ENCODE measurements at regions not wholly inside any gene's neighbourhood (a gene's known extent, or its start where the extent isn't known, plus 50 kb on each side); places are given as distances from the start of the nearest gene placed in this dataset.

DNA sequence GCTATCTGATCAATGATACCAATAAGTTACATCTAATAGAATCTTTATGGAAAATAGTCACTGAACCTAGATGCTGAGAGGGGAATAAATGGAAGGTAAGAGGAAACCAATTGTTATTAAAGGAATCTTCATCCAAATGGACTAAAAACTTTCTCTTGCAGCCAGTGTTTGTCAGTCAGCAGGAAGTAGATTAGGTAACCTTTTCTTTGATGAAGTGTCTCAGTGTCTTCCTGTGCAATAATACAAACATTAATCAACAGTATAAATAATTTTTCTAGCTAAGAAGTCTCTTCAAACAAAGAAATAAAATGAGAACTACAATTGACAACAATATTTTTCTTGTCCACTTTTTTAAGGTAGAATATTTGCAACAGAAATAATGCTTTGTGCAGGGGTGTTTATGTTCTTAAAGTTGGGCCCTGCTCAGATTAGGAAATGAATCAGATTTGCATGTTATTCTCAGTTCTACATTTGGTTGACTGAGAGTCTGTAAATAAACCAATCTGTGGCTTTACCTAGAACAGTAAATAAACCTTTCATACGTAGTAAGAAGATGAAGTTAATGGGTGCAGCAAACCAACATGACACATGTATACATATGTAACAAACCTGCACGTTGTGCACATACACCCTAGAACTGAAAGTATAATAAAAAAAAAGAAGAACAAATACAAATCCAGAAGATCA, 391.4 kb downstream of the MRPL39 start:
- Histone ChIP-seq H3K27me3 (ENCODE audit: control insufficient read depth, extremely low read depth, insufficient read depth, low read length) (no peaks in the 10 kb centered on the region), H3K27ac (ENCODE audit: control insufficient read depth, insufficient read depth, low read length) (no peak overlapping the region), H3K79me2 (ENCODE audit: control insufficient read depth, insufficient read depth, low read length) (no peaks in the 10 kb centered on the region), H3K4me2 (ENCODE audit: control insufficient read depth, extremely low read depth, insufficient read depth, low read depth, low read length) (no peak overlapping the region), H3K9me1 (ENCODE audit: control insufficient read depth, extremely low read depth, insufficient read depth, low read length) (no peaks in the 10 kb centered on the region), H3K4me3 (ENCODE audit: control insufficient read depth in 2 of 3, extremely low read depth in 1 of 3, insufficient read depth in 2 of 3, low read depth in 1 of 3, low read length in 3 of 3) (no peak overlapping the region), H3K36me3 (ENCODE audit: control insufficient read depth in 2 of 2, extremely low read depth in 1 of 2, insufficient read depth in 2 of 2, low read length in 2 of 2) (no peaks in the 10 kb centered on the region), H3K4me1 (ENCODE audit: control insufficient read depth, extremely low read depth, insufficient read depth, low read length) (no peaks in the 10 kb centered on the region), H3K9me3 (ENCODE audit: control insufficient read depth, low read depth, low read length) (no peaks in the 10 kb centered on the region), H2AFZ (ENCODE audit: control insufficient read depth, low read length) (no peak overlapping the region), H3K9ac (ENCODE audit: control insufficient read depth, extremely low read depth, insufficient read depth, low read length) (no peak overlapping the region), H4K20me1 (ENCODE audit: control insufficient read depth, extremely low read depth, insufficient read depth, low read length) (no peaks in the 10 kb centered on the region)
- no peak for TF ChIP-seq EZH2 (IDR thresholded peaks at IDR 0.05; ENCODE audit: low read length)
- TF ChIP-seq, protein P1, sequence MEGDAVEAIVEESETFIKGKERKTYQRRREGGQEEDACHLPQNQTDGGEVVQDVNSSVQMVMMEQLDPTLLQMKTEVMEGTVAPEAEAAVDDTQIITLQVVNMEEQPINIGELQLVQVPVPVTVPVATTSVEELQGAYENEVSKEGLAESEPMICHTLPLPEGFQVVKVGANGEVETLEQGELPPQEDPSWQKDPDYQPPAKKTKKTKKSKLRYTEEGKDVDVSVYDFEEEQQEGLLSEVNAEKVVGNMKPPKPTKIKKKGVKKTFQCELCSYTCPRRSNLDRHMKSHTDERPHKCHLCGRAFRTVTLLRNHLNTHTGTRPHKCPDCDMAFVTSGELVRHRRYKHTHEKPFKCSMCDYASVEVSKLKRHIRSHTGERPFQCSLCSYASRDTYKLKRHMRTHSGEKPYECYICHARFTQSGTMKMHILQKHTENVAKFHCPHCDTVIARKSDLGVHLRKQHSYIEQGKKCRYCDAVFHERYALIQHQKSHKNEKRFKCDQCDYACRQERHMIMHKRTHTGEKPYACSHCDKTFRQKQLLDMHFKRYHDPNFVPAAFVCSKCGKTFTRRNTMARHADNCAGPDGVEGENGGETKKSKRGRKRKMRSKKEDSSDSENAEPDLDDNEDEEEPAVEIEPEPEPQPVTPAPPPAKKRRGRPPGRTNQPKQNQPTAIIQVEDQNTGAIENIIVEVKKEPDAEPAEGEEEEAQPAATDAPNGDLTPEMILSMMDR (optimal IDR thresholded peaks at IDR 0.05 in 1 of 3, IDR thresholded peaks at IDR 0.05 in 1 of 3, conservative IDR thresholded peaks at IDR 0.05 in 1 of 3; ENCODE audit: extremely low read depth in 1 of 3, insufficient read depth in 2 of 3, low read length in 3 of 3), result no peak
- dilution Hi-C loops (cut with MboI; ENCODE audit: extremely low pct_ligation_motif_present, low sequenced_read_pairs), result no loop called here
- no peak for DNase-seq (ENCODE audit: low read depth, low spot score)
- no peak for FAIRE-seq

DNA sequence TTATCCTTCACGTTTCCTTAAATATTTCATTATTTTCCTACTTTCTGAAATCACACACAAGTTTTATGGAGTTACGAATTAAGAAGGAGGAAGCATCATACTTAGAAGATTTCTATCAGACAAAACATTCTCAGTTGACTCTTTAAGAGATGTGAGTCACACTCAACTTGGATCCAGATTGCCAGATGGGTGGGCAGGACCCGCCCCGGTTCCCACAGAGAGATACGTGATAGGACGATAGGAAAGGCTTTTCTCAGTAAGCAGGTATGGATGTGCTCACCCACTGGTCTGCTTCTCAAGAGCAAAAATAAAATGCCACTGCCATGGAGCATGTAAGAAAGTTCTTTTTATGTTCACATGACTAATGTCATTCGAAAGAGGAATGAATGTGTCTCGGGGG, 392.6 kb downstream of the MRPL39 start:
- H3K4me1 ChIP-seq (ENCODE audit: control insufficient read depth, extremely low read depth, insufficient read depth, low read length), result no peaks in the 10 kb centered on the region
- no peaks in the 10 kb centered on the region for H3K79me2 ChIP-seq (ENCODE audit: control insufficient read depth, insufficient read depth, low read length)
- H3K36me3 ChIP-seq (ENCODE audit: control insufficient read depth in 2 of 2, extremely low read depth in 1 of 2, insufficient read depth in 2 of 2, low read length in 2 of 2), result no peaks in the 10 kb centered on the region
- no peaks in the 10 kb centered on the region for H3K27me3 ChIP-seq (ENCODE audit: control insufficient read depth, extremely low read depth, insufficient read depth, low read length)
- H3K27ac ChIP-seq (ENCODE audit: control insufficient read depth, insufficient read depth, low read length), result no peak overlapping the region
- H3K4me2 ChIP-seq (ENCODE audit: control insufficient read depth, extremely low read depth, insufficient read depth, low read depth, low read length), result no peak overlapping the region
- no peak for FAIRE-seq
- H2AFZ ChIP-seq (ENCODE audit: control insufficient read depth, low read length), result no peak overlapping the region
- DNase-seq (ENCODE audit: low read depth, low spot score), result no peak
- no peak overlapping the region for H3K9ac ChIP-seq (ENCODE audit: control insufficient read depth, extremely low read depth, insufficient read depth, low read length)
- TF ChIP-seq, protein P1 (optimal IDR thresholded peaks at IDR 0.05 in 1 of 3, IDR thresholded peaks at IDR 0.05 in 1 of 3, conservative IDR thresholded peaks at IDR 0.05 in 1 of 3; ENCODE audit: extremely low read depth in 1 of 3, insufficient read depth in 2 of 3, low read length in 3 of 3), result no peak
- TF ChIP-seq EZH2 (IDR thresholded peaks at IDR 0.05; ENCODE audit: low read length), result no peak
- H3K9me3 ChIP-seq (ENCODE audit: control insufficient read depth, low read depth, low read length), result no peaks in the 10 kb centered on the region
- dilution Hi-C loops (cut with MboI; ENCODE audit: extremely low pct_ligation_motif_present, low sequenced_read_pairs), result no loop called here
- H4K20me1 ChIP-seq (ENCODE audit: control insufficient read depth, extremely low read depth, insufficient read depth, low read length), result no peaks in the 10 kb centered on the region
- no peaks in the 10 kb centered on the region for H3K9me1 ChIP-seq (ENCODE audit: control insufficient read depth, extremely low read depth, insufficient read depth, low read length)
- no peak overlapping the region for H3K4me3 ChIP-seq (ENCODE audit: control insufficient read depth in 2 of 3, extremely low read depth in 1 of 3, insufficient read depth in 2 of 3, low read depth in 1 of 3, low read length in 3 of 3)

All from keratinocyte (primary cell).